GM21423 (cell line): ENCODE measurements at regions not wholly inside any gene's neighbourhood (a gene's known extent, or its start where the extent isn't known, plus 50 kb on each side); places are given as distances from the start of the nearest gene placed in this dataset.

Source experiments
- ATAC-seq: cut with Tn5 transposase; IDR thresholded peaks from one replicate; pipeline ENCODE4 v1.9.1; 2021; ENCODE audit warnings: mild to moderate bottlenecking, moderate library complexity; ENCODE audit not compliant: unreplicated experiment

- no peak for ATAC-seq
These were observed 294.1 kb downstream of the GBA3 start for GRCh38 chr4:22986881-22987280.

GRCh38 chr4:22986262-22986661 is 293.5 kb downstream of the GBA3 start:
- no peak for ATAC-seq

- ATAC-seq = no peak
These were observed 291.7 kb downstream of the GBA3 start for GRCh38 chr4:22984390-22984789.

- no peak for ATAC-seq
These were observed 285.9 kb downstream of the GBA3 start for GRCh38 chr4:22978656-22979055.

GRCh38 chr4:22970665-22971064 is 277.9 kb downstream of the GBA3 start:
- ATAC-seq = no peak

- no peak for ATAC-seq
These were observed 276.7 kb downstream of the GBA3 start for GRCh38 chr4:22969287-22969896.

GRCh38 chr4:22962295-22962694 is 269.6 kb downstream of the GBA3 start:
- no peak for ATAC-seq

- no peak for ATAC-seq
These were observed 266.7 kb downstream of the GBA3 start for GRCh38 chr4:22959483-22959882.

GRCh38 chr4:22957774-22958309 is 265.1 kb downstream of the GBA3 start:
- ATAC-seq = no peak

GRCh38 chr4:22949161-22949855 is 256.6 kb downstream of the GBA3 start:
- no peak for ATAC-seq

- ATAC-seq = no peak
These were observed 255.1 kb downstream of the GBA3 start for GRCh38 chr4:22947851-22948250.

GRCh38 chr4:22942920-22943559 is 250.3 kb downstream of the GBA3 start:
- no peak for ATAC-seq

GRCh38 chr4:22941688-22942375 is 249.1 kb downstream of the GBA3 start:
- no peak for ATAC-seq

GRCh38 chr4:22932326-22932725 is 239.6 kb downstream of the GBA3 start:
- no peak for ATAC-seq

GRCh38 chr4:22922426-22922825 is 229.7 kb downstream of the GBA3 start:
- no peak for ATAC-seq

- no peak for ATAC-seq
These were observed 229.2 kb downstream of the GBA3 start for GRCh38 chr4:22921936-22922335.

GRCh38 chr4:22911285-22911684 is 218.5 kb downstream of the GBA3 start:
- no peak for ATAC-seq

GRCh38 chr4:22910200-22910599 is 217.5 kb downstream of the GBA3 start:
- ATAC-seq = no peak

- ATAC-seq = no peak
These were observed 213.3 kb downstream of the GBA3 start for GRCh38 chr4:22906045-22906444.

- no peak for ATAC-seq
These were observed 211.2 kb downstream of the GBA3 start for GRCh38 chr4:22903913-22904312.

GRCh38 chr4:22901631-22902030 is 208.9 kb downstream of the GBA3 start:
- ATAC-seq = no peak
